ENCODE measurements at regions not wholly inside any gene's neighbourhood (a gene's known extent, or its start where the extent isn't known, plus 50 kb on each side); places are given as distances from the start of the nearest gene placed in this dataset.
"Not testable (repeated sequence)": the region's sequence is repeated elsewhere in the genome, so short reads cannot be mapped to it uniquely, and the experiment has no call there.

- Mint-ChIP-seq H3K27me3 (no peaks in the 10 kb centered on the region), H3K27ac (no peak overlapping the region), H3K4me3 (peak overlapping the region; percentile 3), H3K36me3 (ENCODE audit: low read depth) (no peaks in the 10 kb centered on the region), H3K4me1 (no peaks in the 10 kb centered on the region), H3K9me3 (peaks cover 5% of the 10 kb centered on the region)
- ATAC-seq (replicated peaks): peak; percentile 69
Measured at GRCh38 chr6:155881826-155882526, 426.3 kb upstream of the NOX3 start.

GRCh38 chr6:155880900-155881299, 425.3 kb upstream of the NOX3 start:
- Mint-ChIP-seq H3K4me1 (no peaks in the 10 kb centered on the region), H3K9me3 (peaks cover 5% of the 10 kb centered on the region), H3K27ac (no peak overlapping the region), H3K27me3 (no peaks in the 10 kb centered on the region), H3K36me3 (ENCODE audit: low read depth) (no peaks in the 10 kb centered on the region), H3K4me3 (no peak overlapping the region)
- peak; percentile 80 for ATAC-seq (replicated peaks)

GRCh38 chr6:155872961-155873360, 417.3 kb upstream of the NOX3 start:
- Mint-ChIP-seq H3K36me3 (ENCODE audit: low read depth) (no peaks in the 10 kb centered on the region), H3K9me3 (peaks cover 7% of the 10 kb centered on the region), H3K27ac (no peak overlapping the region), H3K27me3 (no peaks in the 10 kb centered on the region), H3K4me1 (peaks cover 5% of the 10 kb centered on the region), H3K4me3 (no peak overlapping the region)
- no peak for ATAC-seq (replicated peaks)

- ATAC-seq (replicated peaks): no peak
- H3K27me3 Mint-ChIP-seq: no peaks in the 10 kb centered on the region
- H3K9me3 Mint-ChIP-seq: peaks cover 8% of the 10 kb centered on the region
- no peaks in the 10 kb centered on the region for H3K36me3 Mint-ChIP-seq (ENCODE audit: low read depth)
- no peak overlapping the region for H3K4me3 Mint-ChIP-seq
- H3K4me1 Mint-ChIP-seq: no peaks in the 10 kb centered on the region
- no peak overlapping the region for H3K27ac Mint-ChIP-seq
Measured at GRCh38 chr6:155867682-155868081, 412.0 kb upstream of the NOX3 start.

GRCh38 chr6:155866676-155867390, 411.2 kb upstream of the NOX3 start:
- not testable (repeated sequence) for ATAC-seq (replicated peaks); H3K9me3 Mint-ChIP-seq; H3K4me3 Mint-ChIP-seq

GRCh38 chr6:155861821-155862220, 406.2 kb upstream of the NOX3 start:
- Mint-ChIP-seq H3K27me3 (no peaks in the 10 kb centered on the region), H3K27ac (no peak overlapping the region), H3K9me3 (peaks cover 16% of the 10 kb centered on the region), H3K4me3 (no peak overlapping the region), H3K4me1 (no peaks in the 10 kb centered on the region), H3K36me3 (ENCODE audit: low read depth) (no peaks in the 10 kb centered on the region)
- ATAC-seq (replicated peaks): no peak

More at GRCh38 chr6:155866676-155867390, 411.2 kb upstream of the NOX3 start:
- not testable (repeated sequence) for H3K27me3 Mint-ChIP-seq; H3K27ac Mint-ChIP-seq; H3K36me3 Mint-ChIP-seq (ENCODE audit: low read depth); H3K4me1 Mint-ChIP-seq

GRCh38 chr6:155858906-155859305, 403.3 kb upstream of the NOX3 start:
- H3K9me3 Mint-ChIP-seq: peaks cover 15% of the 10 kb centered on the region
- not testable (repeated sequence) for H3K4me1 Mint-ChIP-seq; H3K4me3 Mint-ChIP-seq; H3K36me3 Mint-ChIP-seq (ENCODE audit: low read depth); ATAC-seq (replicated peaks); H3K27me3 Mint-ChIP-seq; H3K27ac Mint-ChIP-seq

- Mint-ChIP-seq H3K27me3 (no peaks in the 10 kb centered on the region), H3K4me3 (no peak overlapping the region), H3K4me1 (no peaks in the 10 kb centered on the region), H3K9me3 (peaks cover 10% of the 10 kb centered on the region), H3K27ac (no peak overlapping the region), H3K36me3 (ENCODE audit: low read depth) (no peaks in the 10 kb centered on the region)
- no peak for ATAC-seq (replicated peaks)
Measured at GRCh38 chr6:155854787-155855186, 399.1 kb upstream of the NOX3 start.

- H3K9me3 Mint-ChIP-seq: peaks cover 3% of the 10 kb centered on the region
- no peak overlapping the region for H3K27ac Mint-ChIP-seq
- ATAC-seq (replicated peaks): no peak
- H3K36me3 Mint-ChIP-seq (ENCODE audit: low read depth): no peaks in the 10 kb centered on the region
- H3K27me3 Mint-ChIP-seq: no peaks in the 10 kb centered on the region
- no peak overlapping the region for H3K4me3 Mint-ChIP-seq
- H3K4me1 Mint-ChIP-seq: no peaks in the 10 kb centered on the region
Measured at GRCh38 chr6:155853011-155853410, 397.4 kb upstream of the NOX3 start.

GRCh38 chr6:155850408-155850841, 394.8 kb upstream of the NOX3 start:
- no peaks in the 10 kb centered on the region for H3K27me3 Mint-ChIP-seq
- H3K27ac Mint-ChIP-seq: no peak overlapping the region
- no peak overlapping the region for H3K4me3 Mint-ChIP-seq
- H3K36me3 Mint-ChIP-seq (ENCODE audit: low read depth): no peaks in the 10 kb centered on the region
- no peaks in the 10 kb centered on the region for H3K4me1 Mint-ChIP-seq
- ATAC-seq (replicated peaks): no peak
- H3K9me3 Mint-ChIP-seq: peaks cover 14% of the 10 kb centered on the region

- peaks cover 22% of the 10 kb centered on the region for H3K9me3 Mint-ChIP-seq
- ATAC-seq (replicated peaks): no peak
- no peaks in the 10 kb centered on the region for H3K4me1 Mint-ChIP-seq
- H3K4me3 Mint-ChIP-seq: no peak overlapping the region
- no peak overlapping the region for H3K27ac Mint-ChIP-seq
- no peaks in the 10 kb centered on the region for H3K27me3 Mint-ChIP-seq
- no peaks in the 10 kb centered on the region for H3K36me3 Mint-ChIP-seq (ENCODE audit: low read depth)
Measured at GRCh38 chr6:155847711-155848110, 392.1 kb upstream of the NOX3 start.

- H3K4me1 Mint-ChIP-seq: no peaks in the 10 kb centered on the region
- no peak overlapping the region for H3K4me3 Mint-ChIP-seq
- H3K9me3 Mint-ChIP-seq: peaks cover 5% of the 10 kb centered on the region
- H3K27ac Mint-ChIP-seq: no peak overlapping the region
- H3K27me3 Mint-ChIP-seq: no peaks in the 10 kb centered on the region
- ATAC-seq (replicated peaks): no peak
- no peaks in the 10 kb centered on the region for H3K36me3 Mint-ChIP-seq (ENCODE audit: low read depth)
Measured at GRCh38 chr6:155837474-155837873, 381.8 kb upstream of the NOX3 start.

- no peaks in the 10 kb centered on the region for H3K4me1 Mint-ChIP-seq
- H3K36me3 Mint-ChIP-seq (ENCODE audit: low read depth): no peaks in the 10 kb centered on the region
- H3K27ac Mint-ChIP-seq: no peak overlapping the region
- H3K27me3 Mint-ChIP-seq: no peaks in the 10 kb centered on the region
- H3K4me3 Mint-ChIP-seq: no peak overlapping the region
- no peak for ATAC-seq (replicated peaks)
- H3K9me3 Mint-ChIP-seq: no peaks in the 10 kb centered on the region
Measured at GRCh38 chr6:155832596-155832995, 377.0 kb upstream of the NOX3 start.

- H3K4me1 Mint-ChIP-seq: no peaks in the 10 kb centered on the region
- H3K9me3 Mint-ChIP-seq: no peaks in the 10 kb centered on the region
- no peaks in the 10 kb centered on the region for H3K27me3 Mint-ChIP-seq
- no peaks in the 10 kb centered on the region for H3K36me3 Mint-ChIP-seq (ENCODE audit: low read depth)
- H3K4me3 Mint-ChIP-seq: no peak overlapping the region
- ATAC-seq (replicated peaks): no peak
- H3K27ac Mint-ChIP-seq: no peak overlapping the region
Measured at GRCh38 chr6:155830531-155830930, 374.9 kb upstream of the NOX3 start.

GRCh38 chr6:155829646-155830045, 374.0 kb upstream of the NOX3 start:
- Mint-ChIP-seq H3K27ac (no peak overlapping the region), H3K27me3 (no peaks in the 10 kb centered on the region), H3K4me1 (no peaks in the 10 kb centered on the region), H3K4me3 (no peak overlapping the region), H3K9me3 (no peaks in the 10 kb centered on the region), H3K36me3 (ENCODE audit: low read depth) (no peaks in the 10 kb centered on the region)
- no peak for ATAC-seq (replicated peaks)
